ENCODE measurements at regions not wholly inside any gene's neighbourhood (a gene's known extent, or its start where the extent isn't known, plus 50 kb on each side); places are given as distances from the start of the nearest gene placed in this dataset.

DNA sequence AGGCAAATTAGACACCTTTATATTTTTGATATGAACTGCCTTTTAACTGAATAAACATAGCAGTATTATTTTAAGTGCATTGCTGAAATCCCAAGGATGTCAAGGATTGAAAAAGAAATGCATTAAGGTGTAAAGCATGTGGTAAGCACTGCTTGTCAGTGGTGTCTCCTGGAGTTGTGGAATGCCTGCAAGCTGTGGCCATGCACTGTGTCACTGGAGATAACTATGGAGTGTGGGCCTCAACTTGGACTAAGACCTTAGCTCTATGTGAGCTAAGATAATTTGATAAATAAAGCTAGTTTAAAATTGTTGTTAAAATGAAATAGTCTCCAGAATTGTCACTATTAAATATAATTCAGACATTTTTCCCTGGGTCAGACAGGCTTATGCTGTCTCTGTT is 156.6 kb upstream of the OPRM1 start:
- TF ChIP-seq, protein P1, sequence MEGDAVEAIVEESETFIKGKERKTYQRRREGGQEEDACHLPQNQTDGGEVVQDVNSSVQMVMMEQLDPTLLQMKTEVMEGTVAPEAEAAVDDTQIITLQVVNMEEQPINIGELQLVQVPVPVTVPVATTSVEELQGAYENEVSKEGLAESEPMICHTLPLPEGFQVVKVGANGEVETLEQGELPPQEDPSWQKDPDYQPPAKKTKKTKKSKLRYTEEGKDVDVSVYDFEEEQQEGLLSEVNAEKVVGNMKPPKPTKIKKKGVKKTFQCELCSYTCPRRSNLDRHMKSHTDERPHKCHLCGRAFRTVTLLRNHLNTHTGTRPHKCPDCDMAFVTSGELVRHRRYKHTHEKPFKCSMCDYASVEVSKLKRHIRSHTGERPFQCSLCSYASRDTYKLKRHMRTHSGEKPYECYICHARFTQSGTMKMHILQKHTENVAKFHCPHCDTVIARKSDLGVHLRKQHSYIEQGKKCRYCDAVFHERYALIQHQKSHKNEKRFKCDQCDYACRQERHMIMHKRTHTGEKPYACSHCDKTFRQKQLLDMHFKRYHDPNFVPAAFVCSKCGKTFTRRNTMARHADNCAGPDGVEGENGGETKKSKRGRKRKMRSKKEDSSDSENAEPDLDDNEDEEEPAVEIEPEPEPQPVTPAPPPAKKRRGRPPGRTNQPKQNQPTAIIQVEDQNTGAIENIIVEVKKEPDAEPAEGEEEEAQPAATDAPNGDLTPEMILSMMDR (IDR thresholded peaks at IDR 0.05 in 8 of 11, conservative IDR thresholded peaks at IDR 0.05 in 3 of 11) = no peak
- TF ChIP-seq POLR2A (IDR thresholded peaks at IDR 0.05) = no peak
